Astrocyte of the spinal cord (primary cell): ENCODE measurements at regions not wholly inside any gene's neighbourhood (a gene's known extent, or its start where the extent isn't known, plus 50 kb on each side); places are given as distances from the start of the nearest gene placed in this dataset.

ENCODE experiments used
- DNase-seq: peaks from one replicate; pipeline ENCODE4 v3.0.0; 2011; ENCODE audit warnings: low read depth, low spot score
- H3K4me3 ChIP-seq: 2 replicates; pipeline ENCODE4 v1.5.1; 2011; ENCODE audit warnings: low read depth, mild to moderate bottlenecking, low read length, moderate library complexity
- CTCF ChIP-seq: IDR thresholded peaks from 2 replicates; pipeline ENCODE4 v1.5.1; 2012; ENCODE audit warnings: low read depth, mild to moderate bottlenecking, low read length, inconsistent platforms
- in situ Hi-C: cut with HindIII; loops from 2 replicates; pipeline ENCODE4 v1.10.0; 2017; ENCODE audit warnings: low sequenced_read_pairs

- no peak for TF ChIP-seq CTCF
- no peak for DNase-seq
- H3K4me3 ChIP-seq: no peak overlapping the region
- in situ Hi-C loops: no loop called here
Measured at GRCh38 chr16:9169094-9169493, 77.7 kb downstream of the HAPSTR1 start.

DNA sequence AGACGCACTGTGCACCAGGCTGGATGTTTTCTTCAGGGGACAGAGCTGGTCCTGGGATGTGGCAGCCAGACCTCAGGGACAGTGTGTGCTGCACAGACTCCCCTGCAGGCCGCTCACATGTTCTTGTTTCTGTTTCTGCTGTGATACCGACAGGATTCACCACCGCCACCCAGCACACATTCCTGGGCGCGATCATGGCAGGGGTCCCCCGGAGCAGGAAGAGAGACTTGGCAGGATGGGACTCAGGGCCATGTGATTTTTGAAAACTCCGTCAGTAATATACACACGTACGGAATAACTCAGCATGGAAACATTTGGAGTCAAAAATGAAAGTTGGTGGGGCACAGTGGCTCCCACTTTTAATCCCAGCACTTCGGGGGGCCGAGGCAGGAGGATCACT, 79.0 kb downstream of the HAPSTR1 start:
- DNase-seq: no peak
- no peak for TF ChIP-seq CTCF
- in situ Hi-C loops: no loop called here
- H3K4me3 ChIP-seq: no peak overlapping the region

DNA sequence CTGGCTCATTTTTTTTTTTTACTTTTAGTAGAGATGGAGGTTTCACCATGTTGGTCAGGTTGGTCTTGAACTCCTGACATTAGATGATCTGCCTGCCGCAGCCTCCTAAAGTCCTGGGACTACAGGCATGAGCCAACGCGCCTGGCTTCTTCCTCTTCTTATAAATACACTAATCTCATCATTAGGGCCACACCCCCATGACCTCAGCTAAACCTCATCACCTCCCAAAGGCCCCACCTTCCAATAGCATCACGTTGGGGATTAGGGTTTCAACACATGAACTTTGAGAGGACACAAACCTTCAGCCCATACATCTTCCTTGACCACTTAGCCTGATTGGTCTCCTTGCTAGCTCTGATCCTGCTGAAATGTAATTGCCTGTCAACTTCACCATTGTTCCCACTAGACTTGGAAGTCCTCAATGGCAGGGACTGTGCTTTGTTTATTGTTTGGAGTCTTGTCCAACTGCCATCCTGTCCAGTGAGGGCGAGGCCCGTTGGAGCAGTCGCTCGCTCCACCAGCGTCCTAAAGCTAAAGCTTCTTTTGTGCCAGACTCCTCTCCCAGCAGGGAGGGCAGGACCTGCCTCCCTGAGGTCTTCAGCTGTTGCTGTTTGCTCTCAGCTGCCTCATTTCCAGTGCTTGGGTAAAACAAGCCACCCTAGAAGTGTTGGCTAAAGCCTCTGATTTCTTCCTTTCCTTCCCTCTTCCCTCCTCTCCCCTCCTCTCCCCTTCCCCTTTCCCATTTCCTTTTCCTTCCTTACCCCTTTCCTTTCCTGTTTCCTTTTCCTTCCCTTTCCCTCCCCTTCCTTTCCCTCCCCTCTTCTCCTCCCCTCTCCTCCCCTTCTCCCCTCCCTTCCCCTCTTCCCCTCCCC, 85.3 kb downstream of the HAPSTR1 start:
- H3K4me3 ChIP-seq: no peak overlapping the region
- in situ Hi-C loops: no loop called here
- DNase-seq: no peak
- no peak for TF ChIP-seq CTCF

DNA sequence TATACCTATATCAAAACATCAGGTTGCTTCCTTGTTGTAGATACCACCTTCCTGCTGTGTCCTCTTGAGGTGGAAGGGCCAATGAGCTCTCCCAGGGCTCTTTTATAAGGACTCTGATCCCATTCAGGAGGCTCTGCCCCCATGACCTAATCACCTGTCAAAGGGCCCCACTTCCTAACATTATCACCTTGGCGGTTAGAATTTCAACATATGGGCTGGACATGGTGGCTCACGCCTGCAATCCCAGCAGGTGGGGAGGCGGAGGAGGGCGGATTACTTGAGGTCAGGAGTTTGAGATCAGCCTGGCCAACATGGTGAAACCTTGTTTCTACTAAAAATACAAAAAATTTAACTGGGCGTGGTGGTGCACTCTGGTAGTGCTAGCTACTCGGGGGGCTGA, 86.4 kb downstream of the HAPSTR1 start:
- no peak for TF ChIP-seq CTCF
- in situ Hi-C loops: no loop called here
- no peak overlapping the region for H3K4me3 ChIP-seq
- no peak for DNase-seq

- DNase-seq: no peak
- TF ChIP-seq CTCF: no peak
- in situ Hi-C loops: no loop called here
Measured at GRCh38 chr16:9183682-9184353, 92.4 kb downstream of the HAPSTR1 start.

DNA sequence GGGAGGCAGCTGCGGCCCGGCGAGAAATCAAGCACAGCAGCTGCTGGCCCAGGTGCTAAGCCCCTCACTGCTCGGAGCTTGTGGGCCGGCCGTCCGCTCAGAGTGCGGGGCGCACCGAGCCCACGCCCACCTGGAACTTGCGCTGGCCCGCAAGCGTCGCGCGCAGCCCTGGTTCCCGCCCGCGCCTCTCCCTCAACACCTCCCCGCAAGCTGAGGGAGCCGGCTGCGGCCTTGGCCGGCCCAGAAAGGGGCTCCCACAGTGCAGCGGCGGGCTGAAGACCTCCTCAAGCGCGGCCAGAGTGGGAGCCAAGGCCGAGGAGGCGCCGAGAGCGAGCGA, 92.9 kb downstream of the HAPSTR1 start:
- no peak for TF ChIP-seq CTCF
- H3K4me3 ChIP-seq: no peak overlapping the region
- in situ Hi-C loops: no loop called here
- DNase-seq: no peak

More at GRCh38 chr16:9183682-9184353, 92.4 kb downstream of the HAPSTR1 start:
- H3K4me3 ChIP-seq: no peak overlapping the region
